Neural cell (in vitro differentiated cells): ENCODE measurements at regions not wholly inside any gene's neighbourhood (a gene's known extent, or its start where the extent isn't known, plus 50 kb on each side); places are given as distances from the start of the nearest gene placed in this dataset.

ENCODE experiments used
- H2AFZ ChIP-seq: fragments of 200-600, 300-800 bp; sonication (generic), shearing (Covaris generic); 2 replicates; pipeline ENCODE4 v1.6.0; 2014; ENCODE audit warnings: low read depth, mild to moderate bottlenecking, antibody characterized with exemption, low read length, moderate library complexity
- H3F3A ChIP-seq: fragments of 200-600 bp; shearing (Covaris generic); 2 replicates; pipeline ENCODE4 v1.6.1; 2016; ENCODE audit warnings: mild to moderate bottlenecking, moderate library complexity, mixed read lengths, antibody characterized with exemption, low read length; ENCODE audit not compliant: insufficient read depth, poor library complexity, severe bottlenecking
- H3K27ac ChIP-seq: fragments of 200-600, 300-800 bp; sonication (generic), shearing (Covaris generic); 2 replicates; pipeline ENCODE4 v1.5.1; 2014; ENCODE audit warnings: mild to moderate bottlenecking, low read length, moderate library complexity
- H3K27me3 ChIP-seq: fragments of 300-800, 200-600 bp; sonication (generic), shearing (Covaris generic); 2 replicates; pipeline ENCODE4 v1.6.0; 2014; ENCODE audit warnings: mild to moderate bottlenecking, low read depth, low read length, moderate library complexity; ENCODE audit not compliant: insufficient read depth
- H3K36me3 ChIP-seq: fragments of 300-800, 200-600 bp; sonication (generic), shearing (Covaris generic); 2 replicates; pipeline ENCODE4 v1.5.1; 2014; ENCODE audit warnings: mild to moderate bottlenecking, antibody characterized with exemption, low read length, moderate library complexity; ENCODE audit not compliant: insufficient read depth
- H3K4me2 ChIP-seq: fragments of 300-800, 200-600 bp; sonication (generic), shearing (Covaris generic); 2 replicates; pipeline ENCODE4 v1.6.0; 2014; ENCODE audit warnings: mild to moderate bottlenecking, low read length
- H3K4me3 ChIP-seq: fragments of 300-800, 200-600 bp; sonication (generic), shearing (Covaris generic); 2 replicates; pipeline ENCODE4 v1.5.1; 2014; ENCODE audit warnings: mild to moderate bottlenecking, low read length, moderate library complexity
- H3K79me2 ChIP-seq: fragments of 200-600 bp; shearing (Covaris generic); replicated peaks from 2 replicates; pipeline ENCODE4 v1.6.0; 2014; ENCODE audit warnings: mild to moderate bottlenecking, low read length, moderate library complexity; ENCODE audit not compliant: insufficient read depth
- H3K9ac ChIP-seq: fragments of 300-800, 200-600 bp; sonication (generic), shearing (Covaris generic); 2 replicates; pipeline ENCODE4 v1.6.1; 2016; ENCODE audit warnings: mild to moderate bottlenecking, low read length, mixed read lengths
- H3K9me2 ChIP-seq: fragments of 200-600 bp; shearing (Covaris generic); 2 replicates; pipeline ENCODE4 v1.6.1; 2016; ENCODE audit warnings: mild to moderate bottlenecking, low read length, mixed read lengths; ENCODE audit not compliant: insufficient read depth
- H3K9me3 ChIP-seq: fragments of 200-600, 300-800 bp; sonication (generic), shearing (Covaris generic); 2 replicates; pipeline ENCODE4 v1.6.1; 2016; ENCODE audit warnings: mild to moderate bottlenecking, mixed run types, low read length, moderate library complexity, mixed read lengths
- H4K20me1 ChIP-seq: fragments of 200-600 bp; shearing (Covaris generic); 2 replicates; pipeline ENCODE4 v1.6.1; 2016; ENCODE audit warnings: mild to moderate bottlenecking, mixed run types; ENCODE audit not compliant: insufficient read depth
- CTCF ChIP-seq: fragments of 450-650 bp; IDR thresholded peaks from 2 replicates; pipeline ENCODE4 v1.5.1; 2014; ENCODE audit warnings: antibody characterized with exemption, mild to moderate bottlenecking, moderate library complexity; ENCODE audit not compliant: poor library complexity, severe bottlenecking
- EP300 ChIP-seq: fragments of 450-650 bp; conservative IDR thresholded peaks from 2 replicates; pipeline ENCODE4 v1.6.1; 2014; ENCODE audit warnings: antibody characterized with exemption, mild to moderate bottlenecking, moderate library complexity; ENCODE audit not compliant: poor library complexity, severe bottlenecking
- EZH2 ChIP-seq: fragments of 200-600, 300-800 bp; shearing (Covaris generic), sonication (generic); IDR thresholded peaks from 2 replicates; pipeline ENCODE4 v1.6.1; 2014; ENCODE audit warnings: antibody characterized with exemption, low read length, borderline replicate concordance, mild to moderate bottlenecking; ENCODE audit not compliant: insufficient read depth, poor library complexity, severe bottlenecking
- MXI1 ChIP-seq: fragments of 450-650 bp; conservative IDR thresholded peaks from 2 replicates; pipeline ENCODE4 v1.6.1; 2014; ENCODE audit warnings: antibody characterized with exemption, mild to moderate bottlenecking; ENCODE audit not compliant: poor library complexity, severe bottlenecking
- POLR2AphosphoS5 ChIP-seq: IDR thresholded peaks from 2 replicates; pipeline ENCODE4 v1.6.1; 2012
- REST ChIP-seq: IDR thresholded peaks from 2 replicates; pipeline ENCODE4 v1.6.1; 2012; ENCODE audit warnings: borderline replicate concordance
- SMC3 ChIP-seq: fragments of 450-650 bp; conservative IDR thresholded peaks from 2 replicates; pipeline ENCODE4 v1.6.1; 2014; ENCODE audit warnings: antibody characterized with exemption, mild to moderate bottlenecking, moderate library complexity; ENCODE audit not compliant: poor library complexity

DNA sequence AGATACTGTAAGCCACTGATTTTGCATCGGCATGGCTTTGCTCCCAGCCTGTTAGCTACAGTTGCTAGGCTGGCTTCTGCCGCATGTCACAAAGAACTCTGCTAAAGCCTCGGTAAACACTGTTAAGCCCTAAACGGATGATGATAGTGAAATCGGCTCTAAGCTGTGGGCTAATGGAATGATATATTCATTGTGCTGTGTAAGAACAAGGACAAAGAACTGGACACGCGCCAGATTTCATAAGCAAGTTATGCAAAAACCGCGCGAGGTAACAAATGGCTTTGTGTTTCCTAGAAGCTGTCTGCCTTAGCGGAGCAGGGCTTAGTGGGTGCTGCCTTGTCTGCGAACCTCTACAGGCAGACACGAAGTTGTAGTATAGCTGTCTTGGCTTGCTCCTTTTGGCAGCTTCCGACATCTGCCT is 331.3 kb upstream of the COBL start:
- Histone ChIP-seq H3K4me3 (peak overlapping the region; percentile 8), H3K9me3 (no peaks in the 10 kb centered on the region), H3K9ac (peak overlapping the region; percentile 22), H4K20me1 (no peaks in the 10 kb centered on the region), H3K9me2 (no peaks in the 10 kb centered on the region), H3K36me3 (no peaks in the 10 kb centered on the region), H3K79me2 (no peaks in the 10 kb centered on the region), H3K4me2 (no peak overlapping the region), H2AFZ (peak overlapping the region; percentile 53), H3K27ac (peak overlapping the region; percentile 58), H3K27me3 (no peaks in the 10 kb centered on the region), H3F3A (no peaks in the 10 kb centered on the region)
- TF ChIP-seq CTCF (no peak), POLR2AphosphoS5 (peak; percentile 38), EP300 (peak; percentile 38)

DNA sequence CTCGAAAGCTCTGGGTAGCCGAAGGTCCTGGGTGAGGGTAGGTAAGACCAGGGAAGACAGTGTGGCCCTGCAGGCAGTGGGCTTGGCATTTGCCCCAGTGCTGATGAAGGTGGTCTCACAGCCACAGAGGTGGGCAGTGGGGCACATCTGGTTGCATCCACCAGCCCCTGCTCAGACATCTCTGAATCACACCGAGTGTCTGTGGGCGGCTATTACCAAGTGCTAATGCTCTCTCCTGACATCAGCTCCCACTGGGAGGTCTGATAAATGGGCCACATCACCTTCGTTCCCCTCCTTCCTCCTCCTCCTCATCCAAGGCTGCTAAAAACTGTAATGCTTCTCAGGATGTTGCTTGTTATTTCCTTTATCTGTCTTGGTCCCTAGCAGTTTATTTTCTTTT is 330.9 kb upstream of the COBL start:
- Histone ChIP-seq H3K9me3 (no peaks in the 10 kb centered on the region), H4K20me1 (no peaks in the 10 kb centered on the region), H3K79me2 (no peaks in the 10 kb centered on the region), H3K9ac (peak overlapping the region; percentile 22), H3K9me2 (no peaks in the 10 kb centered on the region), H3F3A (no peaks in the 10 kb centered on the region), H2AFZ (peak overlapping the region; percentile 53), H3K27ac (peak overlapping the region; percentile 58), H3K4me2 (no peak overlapping the region), H3K4me3 (peak overlapping the region; percentile 8), H3K27me3 (no peaks in the 10 kb centered on the region), H3K36me3 (no peaks in the 10 kb centered on the region)
- TF ChIP-seq CTCF, result no peak
- no peak for TF ChIP-seq REST
- TF ChIP-seq SMC3, result no peak
- TF ChIP-seq EZH2, result no peak
- no peak for TF ChIP-seq EP300
- peak; percentile 17 for TF ChIP-seq MXI1
